ENCODE measurements at regions not wholly inside any gene's neighbourhood (a gene's known extent, or its start where the extent isn't known, plus 50 kb on each side); places are given as distances from the start of the nearest gene placed in this dataset.

GRCh38 chr13:90068658-90069057 is 1278.8 kb upstream of the MIR17HG start:
- Histone ChIP-seq H3K4me3 (ENCODE audit: low read length in 2 of 2) (no peak overlapping the region), H3K27ac (ENCODE audit: low read depth in 1 of 2, low read length in 1 of 2) (no peak overlapping the region), H3K9me3 (ENCODE audit: control insufficient read depth in 2 of 2, insufficient read depth in 1 of 2, low read length in 1 of 2) (peaks cover 0 to 4% of the 10 kb centered on the region in 2 donors), H3K27me3 (ENCODE audit: control insufficient read depth in 2 of 2, insufficient read depth in 1 of 2, low read length in 1 of 2) (no peaks in the 10 kb centered on the region), H3K36me3 (ENCODE audit: control insufficient read depth in 2 of 2, insufficient read depth in 2 of 2, low read length in 1 of 2) (no peaks in the 10 kb centered on the region), H3K4me1 (ENCODE audit: control insufficient read depth in 2 of 2, insufficient read depth in 2 of 2, low read length in 2 of 2) (no peaks in the 10 kb centered on the region)
- no peak for DNase-seq (ENCODE audit: low read depth in 6 of 9, low spot score in 9 of 9)
- WGBS: 32% methylated on average over 3 of the region's 3 CpGs

GRCh38 chr13:90070362-90070761 is 1277.1 kb upstream of the MIR17HG start:
- no peaks in the 10 kb centered on the region for H3K27me3 ChIP-seq (ENCODE audit: control insufficient read depth in 2 of 2, insufficient read depth in 1 of 2, low read length in 1 of 2)
- no peak overlapping the region for H3K27ac ChIP-seq (ENCODE audit: low read depth in 1 of 2, low read length in 1 of 2)
- WGBS: 84% methylated on average over 1 of the region's 1 CpG
- no peak for DNase-seq (ENCODE audit: low read depth in 6 of 9, low spot score in 9 of 9)
- H3K4me1 ChIP-seq (ENCODE audit: control insufficient read depth in 2 of 2, insufficient read depth in 2 of 2, low read length in 2 of 2): no peaks in the 10 kb centered on the region
- H3K4me3 ChIP-seq (ENCODE audit: low read length in 2 of 2): no peak overlapping the region
- H3K9me3 ChIP-seq (ENCODE audit: control insufficient read depth in 2 of 2, insufficient read depth in 1 of 2, low read length in 1 of 2): peaks cover 0 to 4% of the 10 kb centered on the region in 2 donors
- no peaks in the 10 kb centered on the region for H3K36me3 ChIP-seq (ENCODE audit: control insufficient read depth in 2 of 2, insufficient read depth in 2 of 2, low read length in 1 of 2)

- peaks cover 0 to 4% of the 10 kb centered on the region in 2 donors for H3K9me3 ChIP-seq (ENCODE audit: control insufficient read depth in 2 of 2, insufficient read depth in 1 of 2, low read length in 1 of 2)
- no peaks in the 10 kb centered on the region for H3K36me3 ChIP-seq (ENCODE audit: control insufficient read depth in 2 of 2, insufficient read depth in 2 of 2, low read length in 1 of 2)
- DNase-seq (ENCODE audit: low read depth in 6 of 9, low spot score in 9 of 9): no peak
- no peak overlapping the region for H3K27ac ChIP-seq (ENCODE audit: low read depth in 1 of 2, low read length in 1 of 2)
- H3K27me3 ChIP-seq (ENCODE audit: control insufficient read depth in 2 of 2, insufficient read depth in 1 of 2, low read length in 1 of 2): no peaks in the 10 kb centered on the region
- H3K4me3 ChIP-seq (ENCODE audit: low read length in 2 of 2): no peak overlapping the region
- no peaks in the 10 kb centered on the region for H3K4me1 ChIP-seq (ENCODE audit: control insufficient read depth in 2 of 2, insufficient read depth in 2 of 2, low read length in 2 of 2)
- 74% methylated on average over 4 of the region's 4 CpGs for WGBS
Measured at GRCh38 chr13:90070837-90071525, 1276.5 kb upstream of the MIR17HG start.

GRCh38 chr13:90084684-90085290 is 1262.7 kb upstream of the MIR17HG start:
- Histone ChIP-seq H3K27me3 (ENCODE audit: control insufficient read depth in 2 of 2, insufficient read depth in 1 of 2, low read length in 1 of 2) (no peaks in the 10 kb centered on the region), H3K4me1 (ENCODE audit: control insufficient read depth in 2 of 2, insufficient read depth in 2 of 2, low read length in 2 of 2) (no peaks in the 10 kb centered on the region), H3K36me3 (ENCODE audit: control insufficient read depth in 2 of 2, insufficient read depth in 2 of 2, low read length in 1 of 2) (no peaks in the 10 kb centered on the region), H3K4me3 (ENCODE audit: low read length in 2 of 2) (no peak overlapping the region), H3K27ac (ENCODE audit: low read depth in 1 of 2, low read length in 1 of 2) (no peak overlapping the region), H3K9me3 (ENCODE audit: control insufficient read depth in 2 of 2, insufficient read depth in 1 of 2, low read length in 1 of 2) (no peaks in the 10 kb centered on the region)
- no peak for DNase-seq (ENCODE audit: low read depth in 6 of 9, low spot score in 9 of 9)
- WGBS: 100% methylated on average over 1 of the region's 1 CpG

GRCh38 chr13:90089051-90089450 is 1258.4 kb upstream of the MIR17HG start:
- H3K27me3 ChIP-seq (ENCODE audit: control insufficient read depth in 2 of 2, insufficient read depth in 1 of 2, low read length in 1 of 2): no peaks in the 10 kb centered on the region
- no peak overlapping the region for H3K27ac ChIP-seq (ENCODE audit: low read depth in 1 of 2, low read length in 1 of 2)
- H3K4me3 ChIP-seq (ENCODE audit: low read length in 2 of 2): no peak overlapping the region
- no peak for DNase-seq (ENCODE audit: low read depth in 6 of 9, low spot score in 9 of 9)
- no peaks in the 10 kb centered on the region for H3K9me3 ChIP-seq (ENCODE audit: control insufficient read depth in 2 of 2, insufficient read depth in 1 of 2, low read length in 1 of 2)
- 82% methylated on average over 3 of the region's 3 CpGs for WGBS
- no peaks in the 10 kb centered on the region for H3K36me3 ChIP-seq (ENCODE audit: control insufficient read depth in 2 of 2, insufficient read depth in 2 of 2, low read length in 1 of 2)
- no peaks in the 10 kb centered on the region for H3K4me1 ChIP-seq (ENCODE audit: control insufficient read depth in 2 of 2, insufficient read depth in 2 of 2, low read length in 2 of 2)

GRCh38 chr13:90091611-90092010 is 1255.9 kb upstream of the MIR17HG start:
- no peak overlapping the region for H3K4me3 ChIP-seq (ENCODE audit: low read length in 2 of 2)
- H3K9me3 ChIP-seq (ENCODE audit: control insufficient read depth in 2 of 2, insufficient read depth in 1 of 2, low read length in 1 of 2): no peaks in the 10 kb centered on the region
- 55% methylated on average over 4 of the region's 4 CpGs for WGBS
- H3K36me3 ChIP-seq (ENCODE audit: control insufficient read depth in 2 of 2, insufficient read depth in 2 of 2, low read length in 1 of 2): no peaks in the 10 kb centered on the region
- H3K27ac ChIP-seq (ENCODE audit: low read depth in 1 of 2, low read length in 1 of 2): no peak overlapping the region
- no peak for DNase-seq (ENCODE audit: low read depth in 6 of 9, low spot score in 9 of 9)
- no peaks in the 10 kb centered on the region for H3K27me3 ChIP-seq (ENCODE audit: control insufficient read depth in 2 of 2, insufficient read depth in 1 of 2, low read length in 1 of 2)
- no peaks in the 10 kb centered on the region for H3K4me1 ChIP-seq (ENCODE audit: control insufficient read depth in 2 of 2, insufficient read depth in 2 of 2, low read length in 2 of 2)

- DNase-seq (ENCODE audit: low read depth in 6 of 9, low spot score in 9 of 9): no peak
- 85% methylated on average over 2 of the region's 2 CpGs for WGBS
- Histone ChIP-seq H3K9me3 (ENCODE audit: control insufficient read depth in 2 of 2, insufficient read depth in 1 of 2, low read length in 1 of 2) (no peaks in the 10 kb centered on the region), H3K4me3 (ENCODE audit: low read length in 2 of 2) (no peak overlapping the region), H3K36me3 (ENCODE audit: control insufficient read depth in 2 of 2, insufficient read depth in 2 of 2, low read length in 1 of 2) (no peaks in the 10 kb centered on the region), H3K27me3 (ENCODE audit: control insufficient read depth in 2 of 2, insufficient read depth in 1 of 2, low read length in 1 of 2) (no peaks in the 10 kb centered on the region), H3K4me1 (ENCODE audit: control insufficient read depth in 2 of 2, insufficient read depth in 2 of 2, low read length in 2 of 2) (no peaks in the 10 kb centered on the region), H3K27ac (ENCODE audit: low read depth in 1 of 2, low read length in 1 of 2) (no peak overlapping the region)
Measured at GRCh38 chr13:90094357-90094756, 1253.1 kb upstream of the MIR17HG start.

- Histone ChIP-seq H3K9me3 (ENCODE audit: control insufficient read depth in 2 of 2, insufficient read depth in 1 of 2, low read length in 1 of 2) (peaks cover 0 to 2% of the 10 kb centered on the region in 2 donors), H3K4me3 (ENCODE audit: low read length in 2 of 2) (no peak overlapping the region), H3K4me1 (ENCODE audit: control insufficient read depth in 2 of 2, insufficient read depth in 2 of 2, low read length in 2 of 2) (no peaks in the 10 kb centered on the region), H3K36me3 (ENCODE audit: control insufficient read depth in 2 of 2, insufficient read depth in 2 of 2, low read length in 1 of 2) (no peaks in the 10 kb centered on the region), H3K27ac (ENCODE audit: low read depth in 1 of 2, low read length in 1 of 2) (no peak overlapping the region), H3K27me3 (ENCODE audit: control insufficient read depth in 2 of 2, insufficient read depth in 1 of 2, low read length in 1 of 2) (no peaks in the 10 kb centered on the region)
- WGBS: 92% methylated on average over 4 of the region's 4 CpGs
- DNase-seq (ENCODE audit: low read depth in 6 of 9, low spot score in 9 of 9): no peak
Measured at GRCh38 chr13:90098577-90098976, 1248.9 kb upstream of the MIR17HG start.

GRCh38 chr13:90099847-90100246 is 1247.6 kb upstream of the MIR17HG start:
- no peaks in the 10 kb centered on the region for H3K4me1 ChIP-seq (ENCODE audit: control insufficient read depth in 2 of 2, insufficient read depth in 2 of 2, low read length in 2 of 2)
- no peak overlapping the region for H3K27ac ChIP-seq (ENCODE audit: low read depth in 1 of 2, low read length in 1 of 2)
- no peak for DNase-seq (ENCODE audit: low read depth in 6 of 9, low spot score in 9 of 9)
- WGBS: 93% methylated on average over 4 of the region's 4 CpGs
- no peaks in the 10 kb centered on the region for H3K36me3 ChIP-seq (ENCODE audit: control insufficient read depth in 2 of 2, insufficient read depth in 2 of 2, low read length in 1 of 2)
- H3K9me3 ChIP-seq (ENCODE audit: control insufficient read depth in 2 of 2, insufficient read depth in 1 of 2, low read length in 1 of 2): peaks cover 6 to 8% of the 10 kb centered on the region in 2 donors
- H3K4me3 ChIP-seq (ENCODE audit: low read length in 2 of 2): no peak overlapping the region
- H3K27me3 ChIP-seq (ENCODE audit: control insufficient read depth in 2 of 2, insufficient read depth in 1 of 2, low read length in 1 of 2): no peaks in the 10 kb centered on the region

All from thymus (tissue), 11 donors.